ENCODE measurements at regions not wholly inside any gene's neighbourhood (a gene's known extent, or its start where the extent isn't known, plus 50 kb on each side); places are given as distances from the start of the nearest gene placed in this dataset.

DNA sequence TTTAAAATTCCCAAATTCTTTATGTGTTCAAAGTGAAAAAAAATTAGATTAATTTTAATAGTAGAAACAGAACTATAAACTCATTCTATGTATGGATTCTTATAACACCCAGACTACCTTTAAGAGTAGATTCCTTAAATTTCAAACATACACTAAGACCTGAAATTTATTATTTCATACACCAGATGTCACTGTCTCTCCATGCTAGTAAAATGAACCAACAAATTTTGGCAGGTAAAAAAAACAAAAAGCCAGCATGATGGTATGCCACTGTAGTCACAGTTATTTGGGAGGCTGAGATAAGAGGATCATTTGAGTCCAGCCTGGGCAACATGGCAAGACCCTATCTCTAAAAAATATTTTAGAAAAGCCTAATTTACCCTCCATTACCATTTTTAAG, 461.3 kb upstream of the NAALADL2 start:
- H3K9me3 Mint-ChIP-seq (ENCODE audit: unreplicated experiment): peaks cover 10% of the 10 kb centered on the region
- no peaks in the 10 kb centered on the region for H3K4me1 Mint-ChIP-seq (ENCODE audit: unreplicated experiment)
- H3K27ac Mint-ChIP-seq (ENCODE audit: unreplicated experiment): no peak overlapping the region
- DNase-seq (ENCODE audit: extremely low spot score, unreplicated experiment): no peak
- H3K27me3 Mint-ChIP-seq (ENCODE audit: unreplicated experiment): no peaks in the 10 kb centered on the region
- TF ChIP-seq, protein P1, sequence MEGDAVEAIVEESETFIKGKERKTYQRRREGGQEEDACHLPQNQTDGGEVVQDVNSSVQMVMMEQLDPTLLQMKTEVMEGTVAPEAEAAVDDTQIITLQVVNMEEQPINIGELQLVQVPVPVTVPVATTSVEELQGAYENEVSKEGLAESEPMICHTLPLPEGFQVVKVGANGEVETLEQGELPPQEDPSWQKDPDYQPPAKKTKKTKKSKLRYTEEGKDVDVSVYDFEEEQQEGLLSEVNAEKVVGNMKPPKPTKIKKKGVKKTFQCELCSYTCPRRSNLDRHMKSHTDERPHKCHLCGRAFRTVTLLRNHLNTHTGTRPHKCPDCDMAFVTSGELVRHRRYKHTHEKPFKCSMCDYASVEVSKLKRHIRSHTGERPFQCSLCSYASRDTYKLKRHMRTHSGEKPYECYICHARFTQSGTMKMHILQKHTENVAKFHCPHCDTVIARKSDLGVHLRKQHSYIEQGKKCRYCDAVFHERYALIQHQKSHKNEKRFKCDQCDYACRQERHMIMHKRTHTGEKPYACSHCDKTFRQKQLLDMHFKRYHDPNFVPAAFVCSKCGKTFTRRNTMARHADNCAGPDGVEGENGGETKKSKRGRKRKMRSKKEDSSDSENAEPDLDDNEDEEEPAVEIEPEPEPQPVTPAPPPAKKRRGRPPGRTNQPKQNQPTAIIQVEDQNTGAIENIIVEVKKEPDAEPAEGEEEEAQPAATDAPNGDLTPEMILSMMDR (IDR thresholded peaks at IDR 0.05): peak; percentile 48
- H3K36me3 Mint-ChIP-seq (ENCODE audit: unreplicated experiment): peaks cover 7% of the 10 kb centered on the region
- no peak overlapping the region for H3K4me3 Mint-ChIP-seq (ENCODE audit: unreplicated experiment)

DNA sequence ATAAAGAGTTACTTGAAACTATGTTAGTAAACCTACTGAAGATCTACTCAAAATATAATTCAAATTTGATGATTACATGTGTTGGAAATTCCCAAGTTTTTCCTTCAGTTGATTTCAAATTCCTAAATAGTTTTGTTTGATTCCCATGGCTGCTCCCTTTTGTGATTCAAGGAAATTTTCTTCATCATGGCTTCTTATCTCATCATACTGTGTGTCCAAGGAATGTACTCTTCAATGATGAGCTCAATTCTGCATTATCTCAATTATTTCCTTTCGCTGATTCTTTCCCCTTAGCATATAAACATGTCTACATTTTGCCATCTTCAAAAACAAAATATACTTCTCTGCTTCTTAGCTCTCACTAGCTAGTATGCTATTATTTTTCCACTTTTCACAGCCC, 460.4 kb upstream of the NAALADL2 start:
- TF ChIP-seq, protein P1 (IDR thresholded peaks at IDR 0.05): no peak
- peaks cover 7% of the 10 kb centered on the region for H3K36me3 Mint-ChIP-seq (ENCODE audit: unreplicated experiment)
- H3K4me3 Mint-ChIP-seq (ENCODE audit: unreplicated experiment): no peak overlapping the region
- no peaks in the 10 kb centered on the region for H3K27me3 Mint-ChIP-seq (ENCODE audit: unreplicated experiment)
- DNase-seq (ENCODE audit: extremely low spot score, unreplicated experiment): no peak
- H3K4me1 Mint-ChIP-seq (ENCODE audit: unreplicated experiment): no peaks in the 10 kb centered on the region
- no peak overlapping the region for H3K27ac Mint-ChIP-seq (ENCODE audit: unreplicated experiment)
- peaks cover 10% of the 10 kb centered on the region for H3K9me3 Mint-ChIP-seq (ENCODE audit: unreplicated experiment)

DNA sequence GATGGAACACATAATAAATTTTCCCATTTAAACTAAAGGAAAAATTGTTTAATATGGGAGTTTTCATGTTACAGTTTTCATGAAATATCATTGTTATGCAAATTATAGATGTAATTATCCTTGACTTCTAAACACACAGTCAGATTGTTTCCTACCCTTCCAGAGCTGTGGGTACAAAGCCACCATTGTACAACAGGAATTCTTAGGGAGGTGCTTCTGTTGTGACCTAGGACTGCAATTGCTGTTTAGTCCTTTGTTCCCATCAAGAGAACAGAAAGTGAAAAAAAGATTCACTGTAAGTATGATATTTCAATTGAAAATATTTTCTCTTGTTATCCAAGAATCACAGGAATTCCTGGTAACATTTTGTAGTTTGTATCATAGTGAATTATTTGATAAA, 455.3 kb upstream of the NAALADL2 start:
- no peak overlapping the region for H3K4me3 Mint-ChIP-seq (ENCODE audit: unreplicated experiment)
- H3K4me1 Mint-ChIP-seq (ENCODE audit: unreplicated experiment): peaks cover 6% of the 10 kb centered on the region
- H3K36me3 Mint-ChIP-seq (ENCODE audit: unreplicated experiment): peaks cover 7% of the 10 kb centered on the region
- H3K9me3 Mint-ChIP-seq (ENCODE audit: unreplicated experiment): peaks cover 25% of the 10 kb centered on the region
- no peak overlapping the region for H3K27ac Mint-ChIP-seq (ENCODE audit: unreplicated experiment)
- no peaks in the 10 kb centered on the region for H3K27me3 Mint-ChIP-seq (ENCODE audit: unreplicated experiment)
- TF ChIP-seq, protein P1 (IDR thresholded peaks at IDR 0.05): no peak
- no peak for DNase-seq (ENCODE audit: extremely low spot score, unreplicated experiment)

DNA sequence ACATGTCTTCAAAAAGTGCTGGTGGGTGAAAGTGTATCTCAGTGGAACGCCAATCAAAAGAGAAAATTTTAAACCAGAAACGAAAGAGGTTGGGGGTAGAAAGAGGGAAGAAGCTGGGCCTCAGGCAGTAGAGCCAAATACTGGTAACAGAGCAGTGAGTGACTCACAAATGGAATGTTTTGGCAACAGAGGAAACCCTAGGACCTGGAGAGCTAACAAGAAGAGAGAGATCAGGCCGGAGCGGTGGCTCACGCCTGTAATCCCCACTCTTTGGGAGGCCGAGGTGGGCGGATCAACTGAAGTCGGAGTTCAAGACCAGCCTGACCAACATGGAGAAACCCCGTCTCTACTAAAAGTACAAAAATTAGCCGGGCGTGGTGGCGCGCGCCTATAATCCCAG, 450.8 kb upstream of the NAALADL2 start:
- Mint-ChIP-seq H3K4me1 (ENCODE audit: unreplicated experiment) (peaks cover 24% of the 10 kb centered on the region), H3K27ac (ENCODE audit: unreplicated experiment) (peak overlapping the region; percentile 12), H3K36me3 (ENCODE audit: unreplicated experiment) (no peaks in the 10 kb centered on the region), H3K9me3 (ENCODE audit: unreplicated experiment) (peaks cover 15% of the 10 kb centered on the region), H3K27me3 (ENCODE audit: unreplicated experiment) (no peaks in the 10 kb centered on the region), H3K4me3 (ENCODE audit: unreplicated experiment) (no peak overlapping the region)
- TF ChIP-seq, protein P1 (IDR thresholded peaks at IDR 0.05): no peak
- DNase-seq (ENCODE audit: extremely low spot score, unreplicated experiment): no peak

DNA sequence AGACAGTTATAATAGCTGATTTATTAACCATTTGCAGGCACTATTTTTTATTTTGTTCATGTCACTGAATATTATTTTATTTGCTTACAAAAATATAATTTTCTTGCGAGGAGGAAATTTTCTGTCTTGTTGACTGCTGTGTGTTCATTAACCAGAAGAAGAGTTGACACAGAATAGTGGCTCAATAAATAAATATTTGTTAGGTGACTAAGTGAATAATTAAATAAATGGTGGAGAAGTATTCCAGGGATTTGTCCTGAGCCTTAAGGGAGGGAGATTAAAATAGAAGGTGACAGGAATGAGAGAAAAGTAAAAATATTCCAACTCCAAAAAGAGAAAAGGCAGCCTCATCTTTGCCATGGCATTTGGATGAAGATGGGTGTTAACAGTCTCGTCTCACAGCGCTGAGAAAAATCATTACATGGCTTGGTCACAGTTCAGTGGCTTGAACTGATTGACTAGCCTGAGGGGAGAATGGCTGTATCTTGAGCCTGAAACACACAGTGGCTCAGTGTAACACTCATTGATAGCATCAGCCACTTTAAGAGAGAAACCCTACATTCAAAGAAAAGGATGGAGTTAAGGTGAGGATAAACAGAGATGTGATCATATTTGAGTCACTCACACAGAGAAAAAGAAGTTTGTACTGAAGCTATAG, 449.9 kb upstream of the NAALADL2 start:
- H3K27ac Mint-ChIP-seq (ENCODE audit: unreplicated experiment): no peak overlapping the region
- no peaks in the 10 kb centered on the region for H3K36me3 Mint-ChIP-seq (ENCODE audit: unreplicated experiment)
- H3K4me3 Mint-ChIP-seq (ENCODE audit: unreplicated experiment): no peak overlapping the region
- peaks cover 15% of the 10 kb centered on the region for H3K9me3 Mint-ChIP-seq (ENCODE audit: unreplicated experiment)
- no peaks in the 10 kb centered on the region for H3K27me3 Mint-ChIP-seq (ENCODE audit: unreplicated experiment)
- peaks cover 26% of the 10 kb centered on the region for H3K4me1 Mint-ChIP-seq (ENCODE audit: unreplicated experiment)
- TF ChIP-seq, protein P1 (IDR thresholded peaks at IDR 0.05): no peak
- no peak for DNase-seq (ENCODE audit: extremely low spot score, unreplicated experiment)
